ENCODE measurements at regions not wholly inside any gene's neighbourhood (a gene's known extent, or its start where the extent isn't known, plus 50 kb on each side); places are given as distances from the start of the nearest gene placed in this dataset.
A peak's percentile ranks its signal among the peaks of the same experiment; 100 is the strongest.

GRCh38 chr5:1973391-1974013 is 90.8 kb upstream of the IRX4 start:
- intact Hi-C loops (cut with DNase I; ENCODE audit: low total_unique reads) (no loop called here), in situ Hi-C loops (cut with MboI; ENCODE audit: low sequenced_read_pairs in 4 of 4) (no loop called here)
- H3K27me3 ChIP-seq: no peaks in the 10 kb centered on the region

DNA sequence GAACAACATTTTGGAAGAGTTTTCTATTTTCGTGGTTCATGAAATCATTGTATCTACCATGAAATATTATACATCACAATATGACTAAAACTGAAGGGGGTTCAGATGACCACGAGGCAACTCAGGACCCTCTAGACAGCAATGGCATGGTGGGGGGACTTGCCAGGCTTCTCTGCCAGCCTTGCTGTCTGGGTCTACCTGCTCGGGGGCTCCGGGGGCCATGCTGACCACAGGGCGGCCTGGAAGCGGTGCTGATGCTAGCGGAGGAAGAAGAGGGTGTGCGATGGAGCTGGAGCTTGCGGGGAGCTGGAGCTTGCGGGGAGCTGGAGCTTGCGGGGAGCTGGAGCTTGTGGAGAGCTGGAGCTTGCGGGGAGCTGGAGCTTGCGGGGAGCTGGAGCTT is 89.2 kb upstream of the IRX4 start:
- ATAC-seq (no peak), DNase-seq (no peak)
- Histone ChIP-seq H3K27me3 (no peaks in the 10 kb centered on the region), H3K9me3 (no peaks in the 10 kb centered on the region), H3K27ac (no peak overlapping the region), H3K4me3 (no peak overlapping the region), H3K36me3 (no peaks in the 10 kb centered on the region), H3K4me1 (no peaks in the 10 kb centered on the region)
- no peak for TF ChIP-seq POLR2A (IDR thresholded peaks at IDR 0.05)
- TF ChIP-seq, protein P1, sequence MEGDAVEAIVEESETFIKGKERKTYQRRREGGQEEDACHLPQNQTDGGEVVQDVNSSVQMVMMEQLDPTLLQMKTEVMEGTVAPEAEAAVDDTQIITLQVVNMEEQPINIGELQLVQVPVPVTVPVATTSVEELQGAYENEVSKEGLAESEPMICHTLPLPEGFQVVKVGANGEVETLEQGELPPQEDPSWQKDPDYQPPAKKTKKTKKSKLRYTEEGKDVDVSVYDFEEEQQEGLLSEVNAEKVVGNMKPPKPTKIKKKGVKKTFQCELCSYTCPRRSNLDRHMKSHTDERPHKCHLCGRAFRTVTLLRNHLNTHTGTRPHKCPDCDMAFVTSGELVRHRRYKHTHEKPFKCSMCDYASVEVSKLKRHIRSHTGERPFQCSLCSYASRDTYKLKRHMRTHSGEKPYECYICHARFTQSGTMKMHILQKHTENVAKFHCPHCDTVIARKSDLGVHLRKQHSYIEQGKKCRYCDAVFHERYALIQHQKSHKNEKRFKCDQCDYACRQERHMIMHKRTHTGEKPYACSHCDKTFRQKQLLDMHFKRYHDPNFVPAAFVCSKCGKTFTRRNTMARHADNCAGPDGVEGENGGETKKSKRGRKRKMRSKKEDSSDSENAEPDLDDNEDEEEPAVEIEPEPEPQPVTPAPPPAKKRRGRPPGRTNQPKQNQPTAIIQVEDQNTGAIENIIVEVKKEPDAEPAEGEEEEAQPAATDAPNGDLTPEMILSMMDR (IDR thresholded peaks at IDR 0.05 in 4 of 5, conservative IDR thresholded peaks at IDR 0.05 in 1 of 5): no peak
- intact Hi-C loops (cut with DNase I; ENCODE audit: low total_unique reads): no loop called here
- in situ Hi-C loops (cut with MboI; ENCODE audit: low sequenced_read_pairs in 4 of 4): no loop called here

More at GRCh38 chr5:1973391-1974013, 90.8 kb upstream of the IRX4 start:
- DNase-seq (no peak), ATAC-seq (no peak)
- Histone ChIP-seq H3K27ac (no peak overlapping the region), H3K36me3 (no peaks in the 10 kb centered on the region), H3K4me3 (no peak overlapping the region), H3K9me3 (no peaks in the 10 kb centered on the region), H3K4me1 (no peaks in the 10 kb centered on the region)
- TF ChIP-seq POLR2A (IDR thresholded peaks at IDR 0.05): no peak
- TF ChIP-seq, protein P1 (IDR thresholded peaks at IDR 0.05 in 4 of 5, conservative IDR thresholded peaks at IDR 0.05 in 1 of 5): no peak

DNA sequence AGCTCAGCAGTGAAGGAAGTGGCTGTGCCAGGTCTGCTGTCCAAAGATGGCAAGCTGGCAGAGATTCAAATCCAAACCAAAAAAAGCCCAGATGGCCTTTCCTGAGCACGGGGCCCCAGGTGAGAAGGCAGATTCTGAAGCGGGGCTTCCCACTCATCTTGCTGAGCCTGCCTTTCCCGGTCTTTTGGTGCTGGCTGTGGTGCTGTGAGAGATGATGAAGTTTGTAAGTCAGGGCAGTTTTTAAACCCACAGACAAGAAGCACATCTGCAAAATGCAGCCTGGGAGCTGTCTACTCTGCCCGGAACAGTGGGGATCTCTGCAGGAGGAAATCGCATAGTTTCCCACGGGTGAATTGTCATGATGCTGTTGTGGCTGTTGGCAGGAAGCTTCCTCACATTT is 85.0 kb upstream of the IRX4 start:
- Histone ChIP-seq H3K4me1 (no peaks in the 10 kb centered on the region), H3K4me3 (no peak overlapping the region), H3K36me3 (no peaks in the 10 kb centered on the region), H3K27ac (no peak overlapping the region), H3K9me3 (no peaks in the 10 kb centered on the region), H3K27me3 (peaks cover 0 to 5% (median 3%) of the 10 kb centered on the region in 3 donors)
- intact Hi-C loops (cut with DNase I; ENCODE audit: low total_unique reads) (no loop called here), in situ Hi-C loops (cut with MboI; ENCODE audit: low sequenced_read_pairs in 4 of 4) (no loop called here)
- ATAC-seq: no peak
- no peak for DNase-seq
- TF ChIP-seq POLR2A (IDR thresholded peaks at IDR 0.05): no peak

DNA sequence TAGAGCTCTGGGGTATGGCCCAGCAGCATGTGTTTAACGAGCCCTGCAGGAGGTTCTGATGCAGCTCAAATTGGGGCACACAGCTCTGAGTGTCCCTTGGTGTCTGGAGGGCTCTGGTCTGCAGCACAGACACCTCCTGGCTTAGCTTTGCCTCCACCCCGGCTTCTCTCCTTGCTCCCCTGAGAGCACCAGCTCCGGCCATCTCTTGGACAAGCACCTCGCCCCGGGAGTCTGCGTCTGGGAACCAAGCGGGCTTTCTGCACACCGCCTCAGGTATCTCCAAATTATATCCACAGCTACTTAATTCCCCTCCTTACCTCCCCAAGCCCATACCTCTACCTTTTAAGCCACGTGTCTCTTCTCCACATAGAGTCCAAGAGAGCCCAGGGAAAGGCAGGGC is 83.7 kb upstream of the IRX4 start:
- Histone ChIP-seq H3K27ac (no peak overlapping the region), H3K27me3 (peaks cover 0 to 5% (median 3%) of the 10 kb centered on the region in 3 donors), H3K9me3 (no peaks in the 10 kb centered on the region), H3K36me3 (no peaks in the 10 kb centered on the region), H3K4me3 (no peak overlapping the region), H3K4me1 (no peaks in the 10 kb centered on the region)
- DNase-seq (no peak), ATAC-seq (no peak)
- TF ChIP-seq, protein P1 (IDR thresholded peaks at IDR 0.05 in 4 of 5, conservative IDR thresholded peaks at IDR 0.05 in 1 of 5): no peak
- TF ChIP-seq POLR2A (IDR thresholded peaks at IDR 0.05): no peak
- intact Hi-C loops (cut with DNase I; ENCODE audit: low total_unique reads): no loop called here
- in situ Hi-C loops (cut with MboI; ENCODE audit: low sequenced_read_pairs in 4 of 4): no loop called here

DNA sequence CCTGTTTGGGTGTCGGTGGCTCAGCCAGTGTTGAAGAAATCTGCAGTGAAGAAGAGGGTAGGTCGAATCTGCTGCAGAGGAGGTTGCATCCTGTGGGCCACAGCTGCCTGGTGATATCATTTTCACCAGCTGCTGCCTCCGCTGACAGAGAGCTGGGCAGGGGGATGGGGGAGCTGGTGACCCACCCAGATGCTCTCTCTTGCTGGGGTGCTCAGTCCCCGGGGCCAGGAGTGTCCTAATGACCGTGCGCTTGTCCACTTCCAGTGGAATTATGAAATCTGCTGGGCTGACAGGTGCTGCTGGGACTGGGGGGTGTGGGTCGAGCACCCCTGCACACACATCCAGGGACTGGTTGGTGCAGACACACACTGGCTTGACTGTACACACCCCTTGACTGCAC is 83.2 kb upstream of the IRX4 start:
- H3K27ac ChIP-seq: no peak overlapping the region
- ATAC-seq (peak in 1 of 2 donors; percentile 26), DNase-seq (no peak)
- no peaks in the 10 kb centered on the region for H3K4me1 ChIP-seq
- peaks cover 0 to 5% (median 3%) of the 10 kb centered on the region in 3 donors for H3K27me3 ChIP-seq
- intact Hi-C loops (cut with DNase I; ENCODE audit: low total_unique reads): no loop called here
- no peaks in the 10 kb centered on the region for H3K9me3 ChIP-seq
- no peak overlapping the region for H3K4me3 ChIP-seq
- no peaks in the 10 kb centered on the region for H3K36me3 ChIP-seq
- TF ChIP-seq, protein P1 (IDR thresholded peaks at IDR 0.05 in 4 of 5, conservative IDR thresholded peaks at IDR 0.05 in 1 of 5): no peak
- TF ChIP-seq POLR2A (IDR thresholded peaks at IDR 0.05): no peak
- in situ Hi-C loops (cut with MboI; ENCODE audit: low sequenced_read_pairs in 4 of 4): no loop called here
